ENCODE measurements at regions not wholly inside any gene's neighbourhood (a gene's known extent, or its start where the extent isn't known, plus 50 kb on each side); places are given as distances from the start of the nearest gene placed in this dataset.
"Not testable (repeated sequence)": the region's sequence is repeated elsewhere in the genome, so short reads cannot be mapped to it uniquely, and the experiment has no call there.

DNA sequence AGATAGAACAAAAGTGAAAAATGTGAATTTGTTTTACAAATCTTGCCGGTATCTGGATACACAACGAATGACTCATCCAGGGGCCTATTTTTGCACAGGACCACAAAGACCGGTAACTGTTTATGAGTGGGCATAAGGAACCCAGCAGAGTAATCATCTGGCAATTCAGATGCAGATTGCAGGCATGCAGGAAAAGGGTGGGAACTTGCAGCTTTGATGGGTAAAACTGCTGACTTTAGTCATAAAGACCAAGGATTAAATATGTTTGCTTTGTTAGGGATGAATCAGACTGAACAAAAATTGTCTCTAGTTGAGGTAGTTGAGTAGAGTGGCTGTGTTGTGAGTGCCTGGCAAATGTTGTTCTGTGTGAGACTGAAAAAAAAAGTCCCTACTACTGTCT lies 309.6 kb upstream of the CCNH start:
- H3K27me3 ChIP-seq, result peaks cover 2% of the 10 kb centered on the region; the same call in 1 of the 2 replicates
- DNase-seq, result peak; percentile 36
- no peak overlapping the region for H3K4me3 ChIP-seq
- H3K36me3 ChIP-seq, result no peaks in the 10 kb centered on the region
- peaks cover 10% of the 10 kb centered on the region for H3K9me3 ChIP-seq

DNA sequence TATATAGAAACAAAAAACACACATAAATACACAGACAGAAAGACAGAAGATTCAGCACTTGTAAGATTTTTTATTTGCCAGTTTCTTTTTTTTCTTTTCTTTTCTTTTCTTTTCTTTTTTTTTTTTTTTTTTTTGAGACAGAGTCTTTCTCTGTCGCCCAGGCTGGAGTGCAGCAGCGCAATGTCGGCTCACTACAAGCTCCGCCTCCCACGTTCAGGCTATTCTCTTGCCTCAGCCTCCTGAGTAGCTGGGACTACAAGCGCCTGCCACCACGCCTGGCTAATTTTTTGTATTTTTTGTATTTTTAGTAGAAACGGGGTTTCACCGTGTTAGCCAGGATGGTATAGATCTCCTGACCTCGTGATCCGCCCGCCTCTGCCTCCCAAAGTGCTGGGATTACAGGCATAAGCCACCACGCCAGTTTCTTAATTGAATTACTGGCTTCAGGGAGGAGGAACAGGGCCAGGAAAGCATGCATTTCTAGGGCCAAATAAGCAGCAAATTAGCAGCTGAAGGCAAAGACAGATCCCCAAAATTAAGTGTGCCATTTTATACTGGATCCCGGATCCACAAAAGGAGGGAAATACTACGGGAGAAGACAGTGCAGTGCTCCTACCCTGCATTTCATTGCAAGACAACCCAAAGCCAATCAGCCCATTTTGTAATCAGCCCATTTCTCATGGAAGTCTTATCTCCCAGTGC lies 305.6 kb upstream of the CCNH start:
- not testable (repeated sequence) for DNase-seq, H3K27me3 ChIP-seq, H3K36me3 ChIP-seq, H3K4me3 ChIP-seq
- H3K9me3 ChIP-seq, result peaks cover 10% of the 10 kb centered on the region

DNA sequence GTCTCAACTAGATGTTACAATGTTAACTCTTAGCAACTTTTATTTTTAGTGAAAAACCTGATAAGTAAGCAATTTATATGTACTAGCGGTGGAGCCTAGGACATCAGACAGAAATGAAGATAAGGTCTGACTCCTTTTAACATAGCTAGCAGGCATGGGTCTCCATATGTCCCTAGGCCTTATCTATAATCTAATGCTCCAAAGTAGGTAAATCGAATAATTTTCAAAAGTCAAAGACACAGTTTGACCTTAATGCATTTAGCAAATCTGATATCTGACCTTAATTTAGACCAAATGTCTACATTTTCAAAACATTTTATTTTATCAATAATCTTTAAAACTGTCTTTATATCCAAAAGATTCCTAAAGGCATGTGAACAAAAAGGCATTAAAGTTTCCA lies 305.0 kb upstream of the CCNH start:
- Histone ChIP-seq H3K4me3 (no peak overlapping the region), H3K27me3 (peaks cover 2% of the 10 kb centered on the region; the same call in 1 of the 2 replicates), H3K9me3 (peaks cover 10% of the 10 kb centered on the region), H3K36me3 (no peaks in the 10 kb centered on the region)
- no peak for DNase-seq

DNA sequence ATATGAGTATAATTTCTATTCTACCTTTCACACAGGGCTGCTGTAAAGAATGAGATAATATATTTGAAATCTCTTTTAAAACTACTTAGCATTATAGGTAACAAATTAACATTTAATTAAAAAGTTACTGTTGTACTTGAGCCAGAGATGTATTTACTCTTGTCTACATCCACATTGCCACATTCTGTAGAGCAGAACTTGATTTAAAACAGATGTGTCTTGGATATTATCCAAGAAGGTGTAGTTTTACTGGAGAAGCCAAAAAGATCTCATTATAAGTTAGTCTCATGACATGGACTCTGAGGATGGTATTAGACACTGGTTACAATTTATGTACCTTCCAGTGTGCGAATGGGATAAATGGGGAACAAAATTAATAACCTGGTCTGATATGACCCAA lies 293.1 kb upstream of the CCNH start:
- Histone ChIP-seq H3K4me3 (no peak overlapping the region), H3K9me3 (no peaks in the 10 kb centered on the region), H3K27me3 (no peaks in the 10 kb centered on the region), H3K36me3 (no peaks in the 10 kb centered on the region)
- no peak for DNase-seq

DNA sequence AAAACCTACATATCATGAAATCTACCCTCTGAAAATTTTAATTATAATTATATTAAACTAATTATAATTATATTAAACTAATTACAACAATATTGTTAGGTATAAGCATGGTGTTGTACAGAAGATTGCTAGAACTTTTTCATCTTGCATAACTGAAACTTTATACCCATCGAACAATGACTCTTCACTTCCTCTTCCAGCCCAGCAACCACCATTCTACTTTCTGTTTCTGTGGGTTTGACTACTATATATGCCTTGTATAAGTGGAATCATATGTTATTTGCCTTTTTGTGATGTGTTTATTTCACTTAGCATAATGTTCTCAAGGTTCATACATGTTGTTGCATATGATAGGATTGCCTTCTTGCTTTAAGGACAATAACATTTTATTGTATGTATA lies 274.2 kb upstream of the CCNH start:
- H3K36me3 ChIP-seq, result no peaks in the 10 kb centered on the region
- H3K4me3 ChIP-seq, result no peak overlapping the region
- H3K9me3 ChIP-seq, result no peaks in the 10 kb centered on the region
- H3K27me3 ChIP-seq, result no peaks in the 10 kb centered on the region
- no peak for DNase-seq

DNA sequence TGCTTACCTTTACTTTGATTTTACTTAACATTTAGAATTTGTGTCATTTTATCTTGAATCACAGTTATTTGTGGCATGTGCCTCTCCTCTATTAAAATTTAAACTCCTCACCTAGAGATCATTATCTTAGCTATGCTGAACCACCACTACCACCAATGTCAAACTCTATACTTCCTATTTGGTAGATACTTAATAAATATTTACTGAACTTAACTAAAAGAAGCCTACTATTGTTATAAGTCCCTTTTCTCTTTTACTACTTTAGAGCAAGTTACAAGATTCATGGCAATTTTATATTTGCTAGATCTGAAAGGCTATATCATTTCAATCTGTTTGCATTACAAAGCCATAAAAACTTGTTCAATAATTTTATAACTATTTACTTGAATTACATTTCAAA lies 273.3 kb upstream of the CCNH start:
- DNase-seq, result no peak
- Histone ChIP-seq H3K36me3 (no peaks in the 10 kb centered on the region), H3K9me3 (no peaks in the 10 kb centered on the region), H3K27me3 (no peaks in the 10 kb centered on the region), H3K4me3 (no peak overlapping the region)

DNA sequence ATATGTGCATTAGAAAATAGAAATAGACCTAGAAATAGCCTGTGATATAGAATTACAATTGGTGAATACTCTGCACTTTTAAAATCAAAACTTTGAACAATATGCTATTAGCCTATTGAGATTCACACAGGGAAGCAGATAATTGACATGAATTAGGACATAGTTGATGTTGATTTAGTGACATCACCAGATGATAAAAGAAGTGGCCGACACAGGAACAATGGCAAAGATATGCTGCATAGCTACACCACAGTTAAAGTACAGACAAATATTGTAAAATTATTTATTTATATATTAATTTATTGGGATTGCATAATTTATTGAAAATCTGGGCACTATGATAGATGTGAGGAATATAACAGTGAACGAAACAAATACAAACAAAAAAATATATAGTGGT lies 261.5 kb upstream of the CCNH start:
- Histone ChIP-seq H3K27me3 (no peaks in the 10 kb centered on the region; the same call in 1 of the 2 replicates), H3K9me3 (no peaks in the 10 kb centered on the region), H3K36me3 (no peaks in the 10 kb centered on the region), H3K4me3 (no peak overlapping the region)
- no peak for DNase-seq

DNA sequence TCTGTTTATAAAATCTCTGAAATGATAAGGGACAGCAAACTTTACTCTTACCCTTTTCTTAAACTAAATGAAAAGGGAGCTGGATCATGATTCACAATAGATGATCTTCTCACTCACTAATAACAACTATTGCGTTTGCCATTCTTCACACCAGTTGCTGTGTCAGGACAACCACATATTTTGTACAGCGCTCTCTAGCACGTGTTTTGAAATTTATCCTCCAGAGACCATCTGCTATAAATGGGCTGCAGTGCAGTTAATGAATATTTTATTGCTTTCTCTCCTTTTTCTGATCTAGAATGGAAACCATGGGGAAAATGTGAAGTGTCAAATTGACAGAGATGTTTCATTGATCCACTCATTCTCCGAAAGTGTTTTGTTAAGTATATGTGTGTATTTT lies 258.4 kb upstream of the CCNH start:
- no peaks in the 10 kb centered on the region for H3K36me3 ChIP-seq
- no peaks in the 10 kb centered on the region for H3K9me3 ChIP-seq
- DNase-seq, result no peak
- H3K4me3 ChIP-seq, result no peak overlapping the region
- peaks cover 5% of the 10 kb centered on the region for H3K27me3 ChIP-seq

DNA sequence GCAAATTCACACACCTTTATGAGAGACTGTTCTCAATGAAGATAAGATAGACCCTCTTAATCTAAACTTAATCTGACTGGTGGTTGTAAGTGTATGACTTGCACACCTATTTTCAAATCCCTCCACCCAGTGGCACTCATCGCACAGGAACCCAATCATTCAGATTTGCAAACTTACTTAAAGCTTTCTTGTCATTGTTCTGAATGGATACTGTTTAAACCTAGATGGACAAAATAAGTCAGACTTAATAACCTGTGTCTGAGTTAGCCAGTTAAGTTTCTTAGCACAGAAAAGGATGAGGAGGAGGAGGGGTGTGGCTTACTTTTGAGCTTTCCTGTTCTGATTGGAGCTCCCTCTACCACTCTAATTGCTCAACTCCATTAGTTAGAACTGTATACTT lies 252.4 kb upstream of the CCNH start:
- Histone ChIP-seq H3K36me3 (no peaks in the 10 kb centered on the region), H3K9me3 (no peaks in the 10 kb centered on the region), H3K27me3 (peaks cover 5% of the 10 kb centered on the region; the same call in 1 of the 2 replicates), H3K4me3 (no peak overlapping the region)
- no peak for DNase-seq

DNA sequence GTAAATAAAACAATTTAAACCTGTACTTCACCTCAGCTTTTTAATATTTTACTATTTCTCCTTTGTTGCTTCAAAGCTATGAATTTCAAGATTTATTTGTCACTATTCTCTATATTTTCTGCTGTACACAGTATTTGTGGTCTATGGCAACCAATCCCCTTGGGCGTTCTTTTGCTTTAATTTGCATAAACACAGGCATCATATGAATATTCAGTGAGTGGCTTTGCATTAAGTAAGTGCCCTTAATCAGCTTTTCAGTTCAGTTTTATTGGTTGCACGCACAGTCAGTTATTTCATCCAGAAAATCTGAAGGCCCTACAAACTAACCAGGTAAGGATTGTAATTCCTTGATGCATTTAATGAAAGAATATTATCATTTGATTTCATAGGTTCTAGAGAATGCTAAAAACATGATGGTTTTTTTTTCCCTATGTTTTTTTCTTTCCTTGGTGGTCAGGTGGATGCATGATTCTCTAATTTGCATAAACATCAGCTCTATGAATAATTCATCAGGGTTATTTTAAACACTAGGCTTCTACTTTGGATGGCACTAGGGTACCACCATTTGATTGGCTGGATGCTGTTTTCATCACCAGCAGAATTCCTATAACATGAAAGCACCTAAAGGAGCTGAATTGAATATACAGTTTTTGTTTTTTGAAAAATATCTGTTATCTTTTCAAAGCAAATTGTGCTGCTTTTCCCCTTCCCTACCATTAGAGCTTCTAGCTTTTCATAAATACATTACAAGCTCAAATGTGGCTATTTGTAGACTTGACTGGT lies 249.2 kb upstream of the CCNH start:
- no peak for DNase-seq
- Histone ChIP-seq H3K9me3 (no peaks in the 10 kb centered on the region), H3K36me3 (no peaks in the 10 kb centered on the region), H3K27me3 (no peaks in the 10 kb centered on the region; the same call in 1 of the 2 replicates), H3K4me3 (no peak overlapping the region)

DNA sequence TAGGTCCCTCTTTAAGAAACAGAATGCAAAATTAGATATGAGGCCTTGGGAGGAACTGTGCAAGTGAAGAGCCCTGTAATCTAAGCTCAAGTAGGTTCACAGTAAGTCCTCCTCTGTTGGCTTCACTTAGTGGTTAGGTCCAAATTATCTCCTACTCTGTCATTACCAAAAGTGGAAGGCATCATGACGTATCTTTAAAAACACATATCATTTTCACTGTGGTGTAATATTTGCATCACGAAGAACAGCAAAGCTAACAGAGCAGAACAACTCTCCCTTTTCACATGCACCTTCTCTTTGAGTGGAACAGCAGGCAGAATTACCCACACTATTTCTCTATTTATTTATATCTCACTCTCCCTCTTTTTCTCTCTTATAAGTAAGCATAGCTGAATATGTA lies 240.5 kb upstream of the CCNH start:
- Histone ChIP-seq H3K4me3 (no peak overlapping the region), H3K27me3 (no peaks in the 10 kb centered on the region), H3K9me3 (no peaks in the 10 kb centered on the region)

DNA sequence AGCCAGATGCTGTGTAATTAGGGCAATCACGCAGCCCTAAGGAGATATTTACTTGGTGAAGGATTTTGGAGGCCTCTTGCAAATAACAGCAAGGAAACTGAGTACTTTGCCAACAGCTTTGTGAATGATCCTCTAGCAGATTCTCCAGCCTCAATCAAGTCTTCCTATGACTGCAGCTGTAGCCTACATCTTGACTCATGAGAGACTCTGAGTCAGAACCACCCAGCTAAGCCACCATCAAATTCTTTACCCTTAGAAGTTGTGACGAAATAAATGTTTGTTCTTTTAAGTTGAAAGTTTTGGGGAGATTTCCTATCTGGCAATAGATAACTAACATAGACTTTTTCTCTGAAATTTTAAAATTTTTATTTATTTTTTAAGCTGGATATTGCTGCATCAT lies 237.6 kb upstream of the CCNH start:
- no peak for DNase-seq
- H3K9me3 ChIP-seq, result no peaks in the 10 kb centered on the region
- no peak overlapping the region for H3K4me3 ChIP-seq

More for the DNA sequence above, 240.5 kb upstream of the CCNH start:
- no peaks in the 10 kb centered on the region for H3K36me3 ChIP-seq
- DNase-seq, result no peak

DNA sequence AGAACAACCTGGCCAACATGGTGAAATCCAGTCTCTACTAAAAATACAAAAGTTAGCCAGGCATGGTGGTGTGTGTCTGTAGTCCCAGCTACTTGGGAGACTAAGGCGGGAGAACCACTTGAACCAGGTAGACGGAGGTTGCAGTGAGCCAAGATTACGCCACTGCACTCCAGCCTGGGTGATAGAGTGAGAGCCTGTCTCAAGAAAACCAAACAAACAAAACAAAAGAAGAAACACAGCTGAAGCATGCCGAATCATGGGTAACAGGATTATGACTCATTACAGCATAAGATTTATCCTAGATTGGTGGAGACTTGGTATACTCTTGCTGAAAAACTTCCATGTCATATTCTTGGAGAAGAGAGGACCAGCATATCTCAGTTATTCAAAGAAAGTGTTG lies 236.7 kb upstream of the CCNH start:
- no peaks in the 10 kb centered on the region for H3K36me3 ChIP-seq
- H3K9me3 ChIP-seq, result no peaks in the 10 kb centered on the region
- H3K27me3 ChIP-seq, result no peaks in the 10 kb centered on the region
- no peak for DNase-seq
- no peak overlapping the region for H3K4me3 ChIP-seq

More for the DNA sequence above, 237.6 kb upstream of the CCNH start:
- H3K27me3 ChIP-seq, result no peaks in the 10 kb centered on the region
- H3K36me3 ChIP-seq, result no peaks in the 10 kb centered on the region

DNA sequence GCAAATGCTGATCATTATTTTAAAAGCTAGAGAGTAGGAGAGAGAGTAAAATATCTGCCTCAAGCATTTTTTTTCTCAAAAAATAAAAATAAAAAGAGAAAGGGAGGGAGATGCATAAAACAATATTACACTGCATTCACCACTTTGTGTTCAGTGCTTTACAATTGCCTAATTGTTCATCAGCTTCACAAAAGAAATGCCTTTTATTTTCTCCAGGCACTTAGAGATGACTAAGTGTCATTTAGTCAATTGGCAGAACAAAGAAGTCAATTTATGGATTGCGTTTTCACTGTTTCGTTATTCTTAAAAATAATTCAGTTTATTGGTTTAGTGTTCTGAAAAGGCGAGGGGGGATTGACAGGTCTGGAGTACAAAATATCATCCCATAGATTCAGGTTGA lies 232.5 kb upstream of the CCNH start:
- no peak overlapping the region for H3K4me3 ChIP-seq
- H3K36me3 ChIP-seq, result no peaks in the 10 kb centered on the region
- H3K27me3 ChIP-seq, result no peaks in the 10 kb centered on the region; the same call in 1 of the 2 replicates
- H3K9me3 ChIP-seq, result no peaks in the 10 kb centered on the region
- no peak for DNase-seq

DNA sequence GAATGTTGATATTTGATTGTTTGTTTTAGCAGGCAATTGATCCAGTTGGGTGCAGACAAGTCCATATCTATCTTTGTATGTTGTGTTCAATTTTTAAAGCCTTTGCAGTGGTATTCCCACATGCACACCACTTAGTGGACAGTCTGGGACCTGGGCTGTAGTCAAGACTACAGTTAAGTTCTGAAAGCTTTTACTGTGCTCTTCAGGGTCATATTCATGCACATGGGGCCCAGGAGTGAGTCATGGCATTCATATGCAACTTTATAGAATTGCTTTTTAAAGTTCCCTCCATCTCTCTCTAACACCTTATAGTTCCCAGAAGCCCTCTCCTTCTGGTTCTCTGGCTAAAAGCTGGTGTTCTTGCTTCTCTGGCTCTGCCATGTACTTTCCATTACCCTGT lies 228.2 kb upstream of the CCNH start:
- no peak for DNase-seq
- H3K4me3 ChIP-seq, result no peak overlapping the region
- H3K9me3 ChIP-seq, result no peaks in the 10 kb centered on the region
- H3K36me3 ChIP-seq, result no peaks in the 10 kb centered on the region
- H3K27me3 ChIP-seq, result no peaks in the 10 kb centered on the region; the same call in 1 of the 2 replicates

DNA sequence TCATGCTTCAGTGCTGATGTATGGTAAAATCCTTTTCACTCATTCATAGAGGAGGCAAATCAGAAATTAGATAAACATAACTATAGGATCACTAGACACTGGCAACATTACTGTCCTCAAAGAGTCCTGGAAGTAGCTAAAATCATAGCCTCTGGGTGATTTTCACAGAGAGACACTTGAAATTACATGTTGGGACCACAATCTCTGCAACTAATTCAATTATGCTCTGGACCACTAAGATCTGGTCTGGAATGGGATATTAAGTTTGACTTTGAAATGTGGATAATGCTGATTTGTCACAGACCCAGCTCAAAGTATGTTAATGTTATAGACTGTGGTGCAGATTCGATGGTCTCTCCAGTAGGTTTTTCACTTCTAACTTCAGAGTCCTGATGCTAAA lies 214.6 kb upstream of the CCNH start:
- Histone ChIP-seq H3K36me3 (no peaks in the 10 kb centered on the region), H3K27me3 (peaks cover 17% of the 10 kb centered on the region)

DNA sequence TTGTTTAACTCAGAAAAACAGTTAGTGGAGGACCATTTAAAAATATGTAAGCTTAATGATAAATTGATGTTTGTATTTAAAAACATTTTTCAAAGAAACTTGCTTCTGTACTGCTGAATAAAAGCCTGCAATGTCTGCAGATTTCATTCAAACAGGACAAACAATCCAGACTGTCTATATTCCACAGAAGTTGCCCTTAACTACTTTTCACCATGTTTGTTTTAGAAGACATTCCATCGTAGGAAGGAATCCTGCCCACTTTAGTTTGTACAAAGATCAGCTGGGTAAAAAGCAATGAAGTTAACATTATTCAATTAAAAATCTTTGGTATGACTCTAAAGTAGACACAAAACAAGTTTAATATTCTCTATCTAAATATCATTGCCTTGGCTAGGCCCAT lies 195.7 kb upstream of the CCNH start:
- DNase-seq, result no peak
- no peaks in the 10 kb centered on the region for H3K36me3 ChIP-seq
- no peaks in the 10 kb centered on the region for H3K9me3 ChIP-seq
- H3K27me3 ChIP-seq, result 0 out of 2 replicates have a peak, but pooled peaks cover 3% of the 10 kb centered on the region
- H3K4me3 ChIP-seq, result no peak overlapping the region

More for the DNA sequence above, 214.6 kb upstream of the CCNH start:
- Histone ChIP-seq H3K4me3 (no peak overlapping the region), H3K9me3 (no peaks in the 10 kb centered on the region)
- no peak for DNase-seq

DNA sequence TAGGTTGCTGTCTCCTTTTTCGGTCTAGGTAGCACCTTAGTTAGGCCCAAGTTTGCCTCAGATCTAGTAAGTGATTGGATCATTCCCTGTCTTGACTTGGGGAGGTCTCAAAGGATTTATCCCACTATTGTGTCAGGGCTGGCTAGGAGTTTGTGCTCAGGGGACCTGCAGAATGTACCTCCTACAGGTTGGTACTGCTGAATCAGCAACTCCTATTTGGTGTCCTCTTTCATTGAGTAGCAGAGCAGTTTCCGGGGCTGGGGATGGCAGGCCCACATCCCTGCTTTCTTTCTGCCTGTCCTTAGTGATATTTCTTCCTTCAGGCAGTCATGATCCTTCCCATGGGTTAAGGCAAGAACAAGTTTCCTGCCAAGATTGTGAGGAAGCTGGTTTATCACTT lies 192.9 kb upstream of the CCNH start:
- H3K9me3 ChIP-seq, result no peaks in the 10 kb centered on the region
- H3K27me3 ChIP-seq, result 0 out of 2 replicates have a peak, but pooled peaks cover under 1% of the 10 kb centered on the region
- no peaks in the 10 kb centered on the region for H3K36me3 ChIP-seq
- no peak for DNase-seq
- H3K4me3 ChIP-seq, result no peak overlapping the region

Measured in MG63 (cell line).